GM12874 (cell line): ENCODE measurements at regions not wholly inside any gene's neighbourhood (a gene's known extent, or its start where the extent isn't known, plus 50 kb on each side); places are given as distances from the start of the nearest gene placed in this dataset.

Experiments
- CTCF ChIP-seq: IDR thresholded peaks from 2 replicates; pipeline ENCODE4 v1.5.1; 2011; ENCODE audit warnings: low read depth, mild to moderate bottlenecking, control low read depth, low read length, moderate library complexity; ENCODE audit not compliant: insufficient read depth

DNA sequence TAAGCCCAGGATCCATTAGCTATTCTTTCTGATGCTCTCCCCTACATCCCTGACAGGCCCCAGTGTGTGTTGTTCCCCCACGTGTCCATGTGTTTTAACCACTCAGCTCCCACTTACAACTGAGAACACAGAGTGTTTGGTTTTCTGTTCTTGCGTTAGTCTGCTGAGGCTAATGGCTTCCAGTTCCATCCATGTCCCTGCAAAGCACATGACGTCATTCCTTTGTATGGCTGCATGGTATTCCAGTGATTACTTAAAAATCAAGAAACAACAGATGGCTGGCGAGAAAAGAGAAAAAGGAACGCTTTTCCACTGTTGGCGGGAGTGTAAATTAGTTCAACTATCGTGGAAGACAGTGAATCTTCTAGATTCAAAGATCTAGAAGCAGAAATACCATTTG lies 556.0 kb downstream of the PTPRC start:
- no peak for TF ChIP-seq CTCF

- no peak for TF ChIP-seq CTCF
These were observed 558.9 kb downstream of the PTPRC start for GRCh38 chr1:199197695-199198094.

GRCh38 chr1:199202331-199202730 lies 563.5 kb downstream of the PTPRC start:
- TF ChIP-seq CTCF, result no peak

GRCh38 chr1:199204231-199204630 lies 565.4 kb downstream of the PTPRC start:
- no peak for TF ChIP-seq CTCF

GRCh38 chr1:199205740-199206441 lies 567.1 kb downstream of the PTPRC start:
- no peak for TF ChIP-seq CTCF

- no peak for TF ChIP-seq CTCF
These were observed 570.0 kb downstream of the PTPRC start for GRCh38 chr1:199208847-199209246.

DNA sequence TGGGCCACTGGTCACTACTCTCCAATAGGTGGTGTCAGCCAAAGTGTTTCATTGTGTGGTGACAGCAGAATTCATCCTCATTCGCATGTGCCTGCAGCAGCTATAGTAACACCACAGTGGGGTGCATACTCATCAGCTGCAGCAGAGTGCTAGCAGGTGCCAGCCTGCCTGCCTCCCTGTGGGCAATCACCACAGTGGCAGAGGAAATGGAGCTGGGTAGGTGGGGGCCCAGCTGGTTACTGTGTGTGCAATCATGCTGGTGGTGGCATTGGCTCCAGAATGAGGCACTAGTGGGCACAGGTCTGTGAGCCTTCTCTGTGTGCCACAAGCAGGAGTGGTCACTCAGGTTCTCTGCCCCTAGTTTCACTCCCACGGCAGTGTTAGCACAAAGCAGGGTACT lies 579.2 kb downstream of the PTPRC start:
- no peak for TF ChIP-seq CTCF

DNA sequence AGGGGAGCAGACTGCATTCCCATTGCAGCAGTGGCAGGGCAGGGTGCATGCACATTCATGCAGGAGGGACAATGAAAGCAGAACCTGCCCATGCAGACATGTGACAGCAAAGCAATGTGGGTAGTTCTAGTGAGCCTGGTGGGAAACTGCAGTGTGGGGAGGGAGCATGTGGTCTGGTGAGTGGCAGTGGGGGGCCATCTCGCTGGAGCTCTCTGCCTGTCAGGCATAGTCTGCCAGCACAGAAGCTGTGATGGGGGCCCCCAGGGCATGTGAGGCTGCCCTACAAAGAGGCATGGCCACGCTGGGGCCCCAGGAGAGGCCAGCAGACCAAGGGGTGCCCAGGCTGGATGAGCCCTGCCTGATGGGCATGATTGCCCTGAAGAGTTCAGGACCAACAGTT lies 579.7 kb downstream of the PTPRC start:
- TF ChIP-seq CTCF, result no peak
